ENCODE measurements at regions not wholly inside any gene's neighbourhood (a gene's known extent, or its start where the extent isn't known, plus 50 kb on each side); places are given as distances from the start of the nearest gene placed in this dataset.

DNA sequence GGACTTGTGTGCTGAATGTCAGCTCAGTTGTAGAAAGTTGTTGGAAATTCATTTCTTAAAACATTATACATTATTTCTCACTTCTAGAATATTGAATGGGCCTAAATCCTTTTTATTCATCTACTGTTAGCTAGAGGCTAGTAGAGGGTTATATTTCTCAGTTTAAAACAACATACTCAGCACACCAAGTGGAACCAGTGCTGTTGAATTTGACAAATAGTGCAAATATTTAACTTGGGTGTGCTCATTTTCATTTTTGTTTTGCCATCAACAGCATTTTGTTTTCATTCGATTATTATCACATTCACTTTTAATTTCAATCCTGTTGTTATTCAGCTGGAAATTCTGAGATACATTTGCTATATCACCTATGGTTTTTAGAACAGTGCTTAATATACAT lies 269.4 kb upstream of the PEX5L start:
- ChIA-PET CTCF (no interaction called here), POLR2A (no interaction called here)
- Mint-ChIP-seq H3K4me1 (no peaks in the 10 kb centered on the region), H3K4me3 (no peak overlapping the region), H3K9me3 (ENCODE audit: insufficient read depth) (no peaks in the 10 kb centered on the region), H3K27me3 (no peaks in the 10 kb centered on the region), H3K27ac (no peak overlapping the region)
- Histone ChIP-seq H3K4me3 (ENCODE audit: control extremely low read depth in 1 of 5, extremely low read depth in 1 of 5, insufficient read depth in 1 of 5, low read depth in 2 of 5, low read length in 4 of 5) (no peak overlapping the region), H4K20me1 (ENCODE audit: control insufficient read depth, insufficient read depth, low read length, poor library complexity, severe bottlenecking) (no peaks in the 10 kb centered on the region), H3K79me2 (ENCODE audit: control insufficient read depth, insufficient read depth, low read length) (no peaks in the 10 kb centered on the region), H3K4me2 (replicated peaks; ENCODE audit: low read depth, low read length, poor library complexity, severe bottlenecking) (no peak overlapping the region), H3K27me3 (replicated peaks in 1 of 4; ENCODE audit: control extremely low read depth in 1 of 4, control insufficient read depth in 3 of 4, insufficient read depth in 4 of 4, low read length in 3 of 4) (no peaks in the 10 kb centered on the region), H3K36me3 (replicated peaks in 1 of 2; ENCODE audit: control extremely low read depth in 1 of 2, control insufficient read depth in 1 of 2, extremely low read depth in 1 of 2, insufficient read depth in 2 of 2, low read length in 1 of 2) (no peaks in the 10 kb centered on the region), H3K27ac (ENCODE audit: low read length in 2 of 2) (no peak overlapping the region), H3K9me3 (ENCODE audit: control extremely low read depth in 1 of 3, control insufficient read depth in 2 of 3, insufficient read depth in 1 of 3, low read length in 2 of 3) (no peaks in the 10 kb centered on the region), H2AFZ (ENCODE audit: insufficient read depth, low read depth, low read length, poor library complexity, severe bottlenecking) (no peak overlapping the region), H3K9ac (ENCODE audit: low read length) (no peak overlapping the region), H3K4me1 (ENCODE audit: control insufficient read depth in 2 of 2, insufficient read depth in 2 of 2, low read length in 2 of 2) (no peaks in the 10 kb centered on the region)
- DNase-seq (no peak), ATAC-seq (ENCODE audit: low read depth) (no peak)
- no CpG with 5 or more reads among the region's 1 CpG for WGBS (ENCODE audit: insufficient coverage)
- intact Hi-C loops (cut with micrococcal nuclease) = no loop called here
- TF ChIP-seq EZH2 (IDR thresholded peaks at IDR 0.05; ENCODE audit: borderline replicate concordance, insufficient read depth, low read depth, low read length, poor library complexity, severe bottlenecking) = no peak
- TF ChIP-seq, protein P1, sequence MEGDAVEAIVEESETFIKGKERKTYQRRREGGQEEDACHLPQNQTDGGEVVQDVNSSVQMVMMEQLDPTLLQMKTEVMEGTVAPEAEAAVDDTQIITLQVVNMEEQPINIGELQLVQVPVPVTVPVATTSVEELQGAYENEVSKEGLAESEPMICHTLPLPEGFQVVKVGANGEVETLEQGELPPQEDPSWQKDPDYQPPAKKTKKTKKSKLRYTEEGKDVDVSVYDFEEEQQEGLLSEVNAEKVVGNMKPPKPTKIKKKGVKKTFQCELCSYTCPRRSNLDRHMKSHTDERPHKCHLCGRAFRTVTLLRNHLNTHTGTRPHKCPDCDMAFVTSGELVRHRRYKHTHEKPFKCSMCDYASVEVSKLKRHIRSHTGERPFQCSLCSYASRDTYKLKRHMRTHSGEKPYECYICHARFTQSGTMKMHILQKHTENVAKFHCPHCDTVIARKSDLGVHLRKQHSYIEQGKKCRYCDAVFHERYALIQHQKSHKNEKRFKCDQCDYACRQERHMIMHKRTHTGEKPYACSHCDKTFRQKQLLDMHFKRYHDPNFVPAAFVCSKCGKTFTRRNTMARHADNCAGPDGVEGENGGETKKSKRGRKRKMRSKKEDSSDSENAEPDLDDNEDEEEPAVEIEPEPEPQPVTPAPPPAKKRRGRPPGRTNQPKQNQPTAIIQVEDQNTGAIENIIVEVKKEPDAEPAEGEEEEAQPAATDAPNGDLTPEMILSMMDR (IDR thresholded peaks at IDR 0.05) = no peak

DNA sequence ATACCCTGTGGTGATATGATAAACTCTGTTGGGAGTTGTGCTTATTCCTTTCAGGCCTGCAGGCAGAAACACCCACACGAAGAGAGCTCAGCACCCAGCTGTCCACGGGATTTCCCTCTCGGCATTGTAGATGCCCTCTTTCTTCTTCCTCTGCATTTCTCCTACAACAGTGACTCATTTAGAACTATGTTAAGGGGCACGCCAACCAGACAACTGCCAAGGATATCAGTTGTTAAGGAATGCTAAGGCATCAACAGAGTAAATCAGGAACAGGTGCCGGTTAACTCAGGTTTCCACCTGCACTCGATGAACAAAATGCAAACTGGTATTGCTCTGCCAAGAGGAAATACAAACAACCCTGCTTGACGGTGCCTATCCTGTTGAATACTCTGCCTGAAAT lies 270.0 kb upstream of the PEX5L start:
- H3K27me3 Mint-ChIP-seq = no peaks in the 10 kb centered on the region
- 98% methylated on average over 3 of the region's 7 CpGs for WGBS (ENCODE audit: insufficient coverage)
- Histone ChIP-seq H3K4me3 (ENCODE audit: control extremely low read depth in 1 of 5, extremely low read depth in 1 of 5, insufficient read depth in 1 of 5, low read depth in 2 of 5, low read length in 4 of 5) (no peak overlapping the region), H3K9me3 (ENCODE audit: control extremely low read depth in 1 of 3, control insufficient read depth in 2 of 3, insufficient read depth in 1 of 3, low read length in 2 of 3) (no peaks in the 10 kb centered on the region), H3K9ac (ENCODE audit: low read length) (no peak overlapping the region), H3K27ac (ENCODE audit: low read length in 2 of 2) (no peak overlapping the region), H4K20me1 (ENCODE audit: control insufficient read depth, insufficient read depth, low read length, poor library complexity, severe bottlenecking) (no peaks in the 10 kb centered on the region), H3K4me2 (replicated peaks; ENCODE audit: low read depth, low read length, poor library complexity, severe bottlenecking) (no peak overlapping the region), H3K79me2 (ENCODE audit: control insufficient read depth, insufficient read depth, low read length) (no peaks in the 10 kb centered on the region), H3K36me3 (replicated peaks in 1 of 2; ENCODE audit: control extremely low read depth in 1 of 2, control insufficient read depth in 1 of 2, extremely low read depth in 1 of 2, insufficient read depth in 2 of 2, low read length in 1 of 2) (no peaks in the 10 kb centered on the region), H2AFZ (ENCODE audit: insufficient read depth, low read depth, low read length, poor library complexity, severe bottlenecking) (no peak overlapping the region), H3K27me3 (replicated peaks in 1 of 4; ENCODE audit: control extremely low read depth in 1 of 4, control insufficient read depth in 3 of 4, insufficient read depth in 4 of 4, low read length in 3 of 4) (no peaks in the 10 kb centered on the region), H3K4me1 (ENCODE audit: control insufficient read depth in 2 of 2, insufficient read depth in 2 of 2, low read length in 2 of 2) (no peaks in the 10 kb centered on the region)
- TF ChIP-seq, protein P1 (IDR thresholded peaks at IDR 0.05) = no peak
- TF ChIP-seq EZH2 (IDR thresholded peaks at IDR 0.05; ENCODE audit: borderline replicate concordance, insufficient read depth, low read depth, low read length, poor library complexity, severe bottlenecking) = no peak
- H3K9me3 Mint-ChIP-seq (ENCODE audit: insufficient read depth) = no peaks in the 10 kb centered on the region
- no peaks in the 10 kb centered on the region for H3K4me1 Mint-ChIP-seq
- CTCF ChIA-PET = no interaction called here
- no peak for DNase-seq
- POLR2A ChIA-PET = no interaction called here
- ATAC-seq (ENCODE audit: low read depth) = no peak
- intact Hi-C loops (cut with micrococcal nuclease) = no loop called here
- no peak overlapping the region for H3K4me3 Mint-ChIP-seq
- H3K27ac Mint-ChIP-seq = no peak overlapping the region
